ENCODE measurements at regions not wholly inside any gene's neighbourhood (a gene's known extent, or its start where the extent isn't known, plus 50 kb on each side); places are given as distances from the start of the nearest gene placed in this dataset.

GRCh38 chr13:106385654-106386053, 149.8 kb downstream of the EFNB2 start:
- DNase-seq (ENCODE audit: low spot score), result no peak
- in situ Hi-C loops (cut with HindIII; ENCODE audit: low sequenced_read_pairs), result no loop called here

- DNase-seq (ENCODE audit: low spot score), result no peak
- in situ Hi-C loops (cut with HindIII; ENCODE audit: low sequenced_read_pairs), result no loop called here
Observed at GRCh38 chr13:106384516-106384915, 150.9 kb downstream of the EFNB2 start.

DNA sequence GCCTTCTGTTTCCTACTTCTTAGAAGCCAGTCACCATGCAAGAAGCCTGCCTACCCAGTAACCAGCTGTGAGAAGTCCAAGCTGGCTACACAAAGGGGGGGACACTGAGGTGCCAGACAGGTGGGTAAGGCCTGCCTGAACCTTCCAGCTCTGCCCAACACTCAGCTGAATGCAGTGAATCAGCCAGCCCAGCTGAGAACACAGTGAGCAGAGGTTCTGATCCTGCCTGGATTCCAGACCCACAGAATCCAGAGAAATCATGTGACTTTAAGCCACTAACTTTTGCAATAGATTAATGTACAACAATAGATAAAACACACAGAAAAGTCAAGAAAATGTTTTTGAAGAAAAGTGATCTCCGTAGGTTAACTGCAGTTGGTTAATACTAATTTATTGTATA, 151.7 kb downstream of the EFNB2 start:
- in situ Hi-C loops (cut with HindIII; ENCODE audit: low sequenced_read_pairs), result no loop called here
- DNase-seq (ENCODE audit: low spot score), result no peak

GRCh38 chr13:106382534-106382933, 152.9 kb downstream of the EFNB2 start:
- in situ Hi-C loops (cut with HindIII; ENCODE audit: low sequenced_read_pairs), result no loop called here
- DNase-seq (ENCODE audit: low spot score), result no peak

DNA sequence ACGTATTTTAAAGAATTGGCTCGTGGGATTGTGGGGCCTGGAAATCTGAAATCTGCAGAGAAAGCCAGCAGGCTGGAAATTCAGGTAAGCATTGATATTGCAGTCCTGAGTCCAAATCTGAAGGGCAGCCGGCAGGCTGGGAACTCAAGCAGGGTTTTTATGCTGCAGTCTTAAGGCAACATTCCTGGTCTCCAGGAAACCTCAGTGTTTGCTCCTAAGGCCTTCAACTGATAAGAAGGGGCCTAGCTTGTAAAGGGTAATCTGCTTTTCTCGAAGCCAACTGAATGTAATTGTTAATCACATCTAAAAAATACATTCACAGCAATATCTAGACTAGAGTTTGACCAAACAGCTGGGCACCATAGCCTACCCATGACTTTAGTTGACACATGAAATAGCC, 154.4 kb downstream of the EFNB2 start:
- in situ Hi-C loops (cut with HindIII; ENCODE audit: low sequenced_read_pairs), result no loop called here
- no peak for DNase-seq (ENCODE audit: low spot score)

- DNase-seq (ENCODE audit: low spot score), result no peak
- in situ Hi-C loops (cut with HindIII; ENCODE audit: low sequenced_read_pairs), result no loop called here
Observed at GRCh38 chr13:106377931-106378662, 157.4 kb downstream of the EFNB2 start.

DNA sequence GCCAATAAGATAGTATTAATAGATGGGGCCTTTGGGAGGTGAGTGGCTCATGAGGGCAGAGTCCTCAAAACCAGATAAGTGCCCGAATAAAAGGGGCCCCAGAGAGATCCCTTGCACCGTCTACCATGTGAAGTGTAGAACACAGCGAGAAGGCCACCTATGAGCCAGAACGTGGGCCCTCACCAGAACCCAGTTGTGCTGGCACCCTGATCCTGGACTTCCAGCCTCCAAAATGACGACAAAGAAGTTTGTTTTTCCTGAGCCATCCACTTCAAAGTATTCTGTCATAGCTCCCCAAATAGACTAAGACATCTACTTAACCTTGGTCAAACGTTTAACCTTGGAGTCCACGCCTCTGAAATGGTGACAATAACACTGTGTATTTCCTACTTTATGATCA, 158.1 kb downstream of the EFNB2 start:
- in situ Hi-C loops (cut with HindIII; ENCODE audit: low sequenced_read_pairs), result no loop called here
- no peak for DNase-seq (ENCODE audit: low spot score)

DNA sequence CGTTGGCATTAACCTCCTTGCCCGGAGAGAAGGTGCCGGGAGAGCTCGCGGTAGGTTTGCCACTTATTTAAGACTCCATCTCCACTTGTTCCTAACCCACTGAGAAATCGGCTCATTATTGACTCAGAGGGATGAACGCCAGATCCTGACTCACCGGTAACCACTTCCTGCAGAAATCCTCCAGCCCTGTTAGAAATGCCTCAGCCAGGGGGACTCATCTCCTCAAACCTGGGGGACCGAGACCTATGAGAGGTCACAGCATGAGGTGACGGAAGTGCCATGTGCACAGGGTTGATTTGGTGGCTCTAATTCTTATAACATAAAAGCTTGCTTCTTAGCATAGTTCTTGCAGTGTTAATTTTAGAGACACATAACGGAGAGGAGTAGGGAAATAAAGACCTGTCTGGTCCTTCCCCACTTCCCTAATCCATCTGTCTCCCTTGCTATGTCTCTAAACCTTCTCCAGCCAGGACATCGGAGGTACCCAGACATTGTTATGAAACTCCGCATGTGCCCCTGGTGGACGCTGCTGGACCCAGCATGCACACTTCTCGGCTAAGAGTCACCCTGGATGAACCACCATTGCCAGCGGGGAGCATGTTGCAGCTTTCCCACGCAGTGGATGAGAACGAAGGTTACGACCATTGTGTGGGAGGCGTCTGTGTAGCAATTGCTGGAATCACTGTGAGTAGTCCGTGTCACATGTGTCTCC, 158.9 kb downstream of the EFNB2 start:
- DNase-seq (ENCODE audit: low spot score), result no peak
- in situ Hi-C loops (cut with HindIII; ENCODE audit: low sequenced_read_pairs), result no loop called here

GRCh38 chr13:106375085-106375484, 160.4 kb downstream of the EFNB2 start:
- in situ Hi-C loops (cut with HindIII; ENCODE audit: low sequenced_read_pairs), result no loop called here
- no peak for DNase-seq (ENCODE audit: low spot score)

GRCh38 chr13:106374631-106375030, 160.8 kb downstream of the EFNB2 start:
- in situ Hi-C loops (cut with HindIII; ENCODE audit: low sequenced_read_pairs), result no loop called here

GRCh38 chr13:106373989-106374572, 161.4 kb downstream of the EFNB2 start:
- in situ Hi-C loops (cut with HindIII; ENCODE audit: low sequenced_read_pairs), result no loop called here
- DNase-seq (ENCODE audit: low spot score), result no peak

More at GRCh38 chr13:106374631-106375030, 160.8 kb downstream of the EFNB2 start:
- DNase-seq (ENCODE audit: low spot score), result no peak

GRCh38 chr13:106373304-106373988, 162.0 kb downstream of the EFNB2 start:
- DNase-seq (ENCODE audit: low spot score), result no peak
- in situ Hi-C loops (cut with HindIII; ENCODE audit: low sequenced_read_pairs), result no loop called here

DNA sequence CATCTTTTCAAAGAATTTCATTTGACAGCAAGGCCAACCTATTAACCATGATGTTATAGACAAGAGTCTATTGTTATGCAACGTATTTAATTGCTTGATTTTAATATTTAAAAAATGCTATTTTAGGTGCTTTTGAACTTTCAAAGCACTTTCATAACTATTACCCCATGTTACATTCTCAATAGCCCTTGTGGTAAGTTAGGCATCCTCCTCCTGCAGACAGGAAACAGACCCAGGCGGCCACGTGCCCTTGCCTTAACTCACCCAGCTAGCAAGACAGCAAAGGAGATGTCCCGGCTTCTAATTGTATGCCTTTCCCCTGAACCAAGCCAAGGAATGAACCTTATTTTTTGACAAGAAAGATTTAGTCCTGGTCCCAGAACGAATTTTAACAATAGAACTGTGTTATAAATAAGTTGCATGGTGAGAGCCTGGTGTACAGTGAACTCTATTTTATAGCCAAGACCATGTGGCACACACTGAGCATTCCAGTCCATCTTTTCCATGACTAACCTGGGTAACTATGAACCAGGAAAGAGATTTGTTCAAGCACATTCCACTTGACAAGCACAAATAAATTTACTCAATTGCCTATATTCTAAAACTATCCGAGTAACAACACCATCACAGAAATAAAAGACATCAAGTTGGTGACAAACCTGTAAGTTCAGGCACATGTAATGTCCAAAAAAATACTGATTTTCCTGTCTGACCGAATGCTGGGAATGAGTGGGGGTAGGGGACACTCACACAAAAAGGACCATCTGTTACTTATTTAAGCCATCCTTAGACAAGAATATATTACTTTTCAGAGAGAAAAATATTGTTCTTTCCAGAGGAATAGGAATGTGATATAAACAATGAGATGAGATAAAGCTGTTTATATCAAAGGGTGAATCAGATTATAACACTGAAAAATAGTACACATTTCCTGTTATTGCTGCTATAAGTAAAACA, 163.0 kb downstream of the EFNB2 start:
- DNase-seq (ENCODE audit: low spot score), result no peak
- in situ Hi-C loops (cut with HindIII; ENCODE audit: low sequenced_read_pairs), result no loop called here

GRCh38 chr13:106371024-106371423, 164.4 kb downstream of the EFNB2 start:
- in situ Hi-C loops (cut with HindIII; ENCODE audit: low sequenced_read_pairs), result no loop called here
- no peak for DNase-seq (ENCODE audit: low spot score)

- DNase-seq (ENCODE audit: low spot score), result no peak
- in situ Hi-C loops (cut with HindIII; ENCODE audit: low sequenced_read_pairs), result no loop called here
Observed at GRCh38 chr13:106369858-106370257, 165.6 kb downstream of the EFNB2 start.

GRCh38 chr13:106369091-106369490, 166.4 kb downstream of the EFNB2 start:
- in situ Hi-C loops (cut with HindIII; ENCODE audit: low sequenced_read_pairs), result no loop called here
- DNase-seq (ENCODE audit: low spot score), result no peak

- in situ Hi-C loops (cut with HindIII; ENCODE audit: low sequenced_read_pairs), result no loop called here
- DNase-seq (ENCODE audit: low spot score), result no peak
Observed at GRCh38 chr13:106367361-106367971, 168.0 kb downstream of the EFNB2 start.

DNA sequence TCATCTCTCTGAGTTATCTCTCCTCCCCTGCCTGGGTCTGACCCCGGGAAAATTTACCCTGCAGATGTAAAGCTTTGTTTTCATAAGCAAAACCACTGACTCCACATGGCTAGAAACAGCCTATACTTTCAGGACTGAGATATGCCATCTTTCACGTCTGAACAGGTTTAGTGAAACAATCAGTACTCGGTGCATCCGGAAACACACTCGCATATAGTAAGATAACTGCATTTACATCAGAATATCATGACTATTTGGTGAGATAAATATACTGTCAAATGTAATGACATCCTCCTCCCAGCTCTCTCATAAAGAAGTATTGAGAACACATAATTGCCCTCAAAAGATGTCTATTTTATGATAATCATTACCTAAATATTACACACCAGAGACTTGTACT, 172.8 kb downstream of the EFNB2 start:
- no peak for DNase-seq (ENCODE audit: low spot score)
- in situ Hi-C loops (cut with HindIII; ENCODE audit: low sequenced_read_pairs), result no loop called here

GRCh38 chr13:106361621-106362020, 173.8 kb downstream of the EFNB2 start:
- in situ Hi-C loops (cut with HindIII; ENCODE audit: low sequenced_read_pairs), result no loop called here
- no peak for DNase-seq (ENCODE audit: low spot score)
